ENCODE measurements at regions not wholly inside any gene's neighbourhood (a gene's known extent, or its start where the extent isn't known, plus 50 kb on each side); places are given as distances from the start of the nearest gene placed in this dataset.

- dilution Hi-C loops (cut with MboI; ENCODE audit: extremely low pct_ligation_motif_present, low sequenced_read_pairs), result no loop called here
- Histone ChIP-seq H3K79me2 (ENCODE audit: control insufficient read depth, insufficient read depth, low read length) (no peaks in the 10 kb centered on the region), H3K27me3 (ENCODE audit: control insufficient read depth in 2 of 2, insufficient read depth in 2 of 2, low read length in 2 of 2) (no peaks in the 10 kb centered on the region), H3K27ac (ENCODE audit: insufficient read depth, low read depth, low read length) (no peak overlapping the region), H3K4me2 (ENCODE audit: insufficient read depth, low read length) (no peak overlapping the region), H3K9ac (replicated peaks; ENCODE audit: extremely low read depth, insufficient read depth, low read length) (no peak overlapping the region), H2AFZ (ENCODE audit: low read depth, low read length) (no peak overlapping the region), H3K4me3 (replicated peaks in 1 of 3; ENCODE audit: insufficient read depth in 1 of 3, low read depth in 1 of 3, low read length in 3 of 3) (no peak overlapping the region), H3K9me1 (replicated peaks; ENCODE audit: control insufficient read depth, extremely low read depth, insufficient read depth, low read length) (no peaks in the 10 kb centered on the region), H3K36me3 (ENCODE audit: control insufficient read depth in 2 of 2, extremely low read depth in 1 of 2, insufficient read depth in 2 of 2, low read length in 2 of 2) (no peaks in the 10 kb centered on the region), H3K4me1 (ENCODE audit: control insufficient read depth, extremely low read depth, insufficient read depth, low read length) (no peaks in the 10 kb centered on the region), H4K20me1 (replicated peaks; ENCODE audit: control insufficient read depth, extremely low read depth, insufficient read depth, low read length) (no peaks in the 10 kb centered on the region), H3K9me3 (replicated peaks; ENCODE audit: control insufficient read depth, insufficient read depth, low read length) (no peaks in the 10 kb centered on the region)
- CTCF ChIA-PET, result no interaction called here
- DNase-seq (ENCODE audit: low read depth, low spot score) (no peak), FAIRE-seq (no peak)
- TF ChIP-seq CTCF (IDR thresholded peaks at IDR 0.05; ENCODE audit: extremely low read depth in 1 of 2, insufficient read depth in 1 of 2, low read depth in 1 of 2, low read length in 2 of 2), result no peak
- TF ChIP-seq POLR2A (IDR thresholded peaks at IDR 0.05; ENCODE audit: low read depth, low read length), result no peak
- no peak for TF ChIP-seq MYC (IDR thresholded peaks at IDR 0.05; ENCODE audit: low read depth, low read length)
- TF ChIP-seq GATA2 (IDR thresholded peaks at IDR 0.05; ENCODE audit: insufficient read depth, insufficient read length, low read depth, low read length), result no peak
- no peak for TF ChIP-seq EZH2 (IDR thresholded peaks at IDR 0.05; ENCODE audit: borderline replicate concordance, low read depth, low read length, severe bottlenecking)
- no peak for TF ChIP-seq POLR2AphosphoS5 (IDR thresholded peaks at IDR 0.05; ENCODE audit: insufficient read depth, low read depth, low read length)
- no peak for TF ChIP-seq MAX (IDR thresholded peaks at IDR 0.05; ENCODE audit: insufficient read depth, insufficient read length)
- no peak for TF ChIP-seq FOS (IDR thresholded peaks at IDR 0.05; ENCODE audit: borderline replicate concordance, insufficient read depth, low read length)
- TF ChIP-seq JUN (IDR thresholded peaks at IDR 0.05; ENCODE audit: borderline replicate concordance, insufficient read depth, insufficient read length, low read depth), result no peak
- no TSS peak for BruUV-seq (replicated peaks)
- POLR2A ChIA-PET, result no interaction called here
- intact Hi-C loops (cut with micrococcal nuclease), result no loop called here
These were observed 253.1 kb upstream of the GADL1 start for GRCh38 chr3:31147550-31147949.

All from endothelial cell of umbilical vein (primary cell).